ENCODE measurements at regions not wholly inside any gene's neighbourhood (a gene's known extent, or its start where the extent isn't known, plus 50 kb on each side); places are given as distances from the start of the nearest gene placed in this dataset.

DNA sequence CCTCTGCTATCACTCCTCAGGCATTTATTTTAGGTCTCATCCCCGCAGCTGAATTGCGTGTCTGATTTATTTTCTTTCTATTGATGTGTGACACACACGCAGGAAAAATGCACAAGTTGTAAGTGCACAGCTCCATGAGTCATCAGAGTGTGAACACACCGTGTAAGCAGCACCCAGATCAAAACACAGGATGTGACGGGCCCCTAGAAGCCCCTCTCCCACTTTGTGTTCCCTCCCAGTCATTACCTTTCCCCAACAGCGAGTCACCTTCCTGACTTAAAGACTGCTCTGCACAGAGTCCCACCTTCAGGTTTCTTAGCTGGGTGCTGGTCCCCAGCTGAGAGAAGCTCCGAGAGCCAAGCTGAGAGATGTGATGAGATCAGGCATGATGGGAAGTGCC, 436.7 kb downstream of the MID1IP1 start:
- no peak overlapping the region for H3K4me3 ChIP-seq
- in situ Hi-C loops (cut with MboI) (no loop called here), intact Hi-C loops (cut with micrococcal nuclease) (no loop called here)
- no peaks in the 10 kb centered on the region for H3K79me2 ChIP-seq (ENCODE audit: control insufficient read depth, insufficient read depth, low read length)
- POLR2A ChIA-PET, result no interaction called here
- H3K27ac ChIP-seq (ENCODE audit: extremely low read depth, low read depth, low read length), result no peak overlapping the region
- no peak overlapping the region for H3K4me2 ChIP-seq (ENCODE audit: insufficient read depth, low read length)
- no TSS peak for BruUV-seq (replicated peaks)
- H3K36me3 ChIP-seq (ENCODE audit: control insufficient read depth, insufficient read depth, low read length), result no peaks in the 10 kb centered on the region
- WGBS (ENCODE audit: insufficient coverage, low coverage, missing lambda C conversion rate), result 1% methylated on average over 7 of the region's 7 CpGs
- no peak for DNase-seq (ENCODE audit: extremely low read depth in 1 of 4, low spot score in 3 of 4)
- H3K4me1 ChIP-seq (replicated peaks in 1 of 2; ENCODE audit: control insufficient read depth in 2 of 2, insufficient read depth in 2 of 2, low read length in 2 of 2), result no peaks in the 10 kb centered on the region
- FAIRE-seq, result no peak
- no peak for ATAC-seq
- no peaks in the 10 kb centered on the region for H4K20me1 ChIP-seq (replicated peaks; ENCODE audit: control insufficient read depth, insufficient read depth, low read length)
- H2AFZ ChIP-seq (ENCODE audit: low read depth, low read length), result no peak overlapping the region
- no peaks in the 10 kb centered on the region for H3K27me3 ChIP-seq (ENCODE audit: control insufficient read depth in 2 of 2, insufficient read depth in 2 of 2, low read length in 2 of 2)
- H3K9me3 ChIP-seq (replicated peaks; ENCODE audit: control insufficient read depth, insufficient read depth, low read depth, low read length), result no peaks in the 10 kb centered on the region
- H3K9me1 ChIP-seq (ENCODE audit: control insufficient read depth, insufficient read depth, low read length), result no peaks in the 10 kb centered on the region
- no peak overlapping the region for H3K9ac ChIP-seq (ENCODE audit: insufficient read depth in 1 of 2, low read depth in 2 of 2, low read length in 2 of 2)
- CTCF ChIA-PET (ENCODE audit: low intra/inter-chr PET ratio), result no interaction called here
- no peak for TF ChIP-seq EP300 (IDR thresholded peaks at IDR 0.05; ENCODE audit: low read length)
- TF ChIP-seq CEBPB (tag; IDR thresholded peaks at IDR 0.05), result no peak
- no peak for TF ChIP-seq THRAP3 (IDR thresholded peaks at IDR 0.05; ENCODE audit: borderline replicate concordance)
- TF ChIP-seq PML (IDR thresholded peaks at IDR 0.05; ENCODE audit: low read length), result no peak
- TF ChIP-seq TCF3 (CRISPR knock-in tag; IDR thresholded peaks at IDR 0.05), result no peak
- TF ChIP-seq, protein P1, sequence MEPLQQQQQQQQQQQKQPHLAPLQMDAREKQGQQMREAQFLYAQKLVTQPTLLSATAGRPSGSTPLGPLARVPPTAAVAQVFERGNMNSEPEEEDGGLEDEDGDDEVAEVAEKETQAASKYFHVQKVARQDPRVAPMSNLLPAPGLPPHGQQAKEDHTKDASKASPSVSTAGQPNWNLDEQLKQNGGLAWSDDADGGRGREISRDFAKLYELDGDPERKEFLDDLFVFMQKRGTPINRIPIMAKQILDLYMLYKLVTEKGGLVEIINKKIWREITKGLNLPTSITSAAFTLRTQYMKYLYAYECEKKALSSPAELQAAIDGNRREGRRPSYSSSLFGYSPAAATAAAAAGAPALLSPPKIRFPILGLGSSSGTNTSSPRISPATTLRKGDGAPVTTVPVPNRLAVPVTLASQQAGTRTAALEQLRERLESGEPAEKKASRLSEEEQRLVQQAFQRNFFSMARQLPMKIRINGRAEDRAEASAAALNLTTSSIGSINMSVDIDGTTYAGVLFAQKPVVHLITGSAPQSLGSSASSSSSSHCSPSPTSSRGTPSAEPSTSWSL (CRISPR knock-in tag; IDR thresholded peaks at IDR 0.05; ENCODE audit: borderline replicate concordance), result no peak
- TF ChIP-seq GABPA (tag; conservative IDR thresholded peaks at IDR 0.05; ENCODE audit: low read depth), result no peak
- TF ChIP-seq, protein P2, sequence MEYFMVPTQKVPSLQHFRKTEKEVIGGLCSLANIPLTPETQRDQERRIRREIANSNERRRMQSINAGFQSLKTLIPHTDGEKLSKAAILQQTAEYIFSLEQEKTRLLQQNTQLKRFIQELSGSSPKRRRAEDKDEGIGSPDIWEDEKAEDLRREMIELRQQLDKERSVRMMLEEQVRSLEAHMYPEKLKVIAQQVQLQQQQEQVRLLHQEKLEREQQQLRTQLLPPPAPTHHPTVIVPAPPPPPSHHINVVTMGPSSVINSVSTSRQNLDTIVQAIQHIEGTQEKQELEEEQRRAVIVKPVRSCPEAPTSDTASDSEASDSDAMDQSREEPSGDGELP (CRISPR knock-in tag; IDR thresholded peaks at IDR 0.05; ENCODE audit: borderline replicate concordance), result no peak
- TF ChIP-seq STAT5B (CRISPR knock-in tag; IDR thresholded peaks at IDR 0.05), result no peak
- no peak for TF ChIP-seq CCAR2 (IDR thresholded peaks at IDR 0.05; ENCODE audit: low read depth, low read length)
- TF ChIP-seq, protein P3, sequence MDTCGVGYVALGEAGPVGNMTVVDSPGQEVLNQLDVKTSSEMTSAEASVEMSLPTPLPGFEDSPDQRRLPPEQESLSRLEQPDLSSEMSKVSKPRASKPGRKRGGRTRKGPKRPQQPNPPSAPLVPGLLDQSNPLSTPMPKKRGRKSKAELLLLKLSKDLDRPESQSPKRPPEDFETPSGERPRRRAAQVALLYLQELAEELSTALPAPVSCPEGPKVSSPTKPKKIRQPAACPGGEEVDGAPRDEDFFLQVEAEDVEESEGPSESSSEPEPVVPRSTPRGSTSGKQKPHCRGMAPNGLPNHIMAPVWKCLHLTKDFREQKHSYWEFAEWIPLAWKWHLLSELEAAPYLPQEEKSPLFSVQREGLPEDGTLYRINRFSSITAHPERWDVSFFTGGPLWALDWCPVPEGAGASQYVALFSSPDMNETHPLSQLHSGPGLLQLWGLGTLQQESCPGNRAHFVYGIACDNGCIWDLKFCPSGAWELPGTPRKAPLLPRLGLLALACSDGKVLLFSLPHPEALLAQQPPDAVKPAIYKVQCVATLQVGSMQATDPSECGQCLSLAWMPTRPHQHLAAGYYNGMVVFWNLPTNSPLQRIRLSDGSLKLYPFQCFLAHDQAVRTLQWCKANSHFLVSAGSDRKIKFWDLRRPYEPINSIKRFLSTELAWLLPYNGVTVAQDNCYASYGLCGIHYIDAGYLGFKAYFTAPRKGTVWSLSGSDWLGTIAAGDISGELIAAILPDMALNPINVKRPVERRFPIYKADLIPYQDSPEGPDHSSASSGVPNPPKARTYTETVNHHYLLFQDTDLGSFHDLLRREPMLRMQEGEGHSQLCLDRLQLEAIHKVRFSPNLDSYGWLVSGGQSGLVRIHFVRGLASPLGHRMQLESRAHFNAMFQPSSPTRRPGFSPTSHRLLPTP (IDR thresholded peaks at IDR 0.05; ENCODE audit: borderline replicate concordance, extremely low read depth, insufficient read length), result no peak
- TF ChIP-seq RBFOX2 (IDR thresholded peaks at IDR 0.05; ENCODE audit: low read depth, low read length), result no peak
- TF ChIP-seq, protein P4, sequence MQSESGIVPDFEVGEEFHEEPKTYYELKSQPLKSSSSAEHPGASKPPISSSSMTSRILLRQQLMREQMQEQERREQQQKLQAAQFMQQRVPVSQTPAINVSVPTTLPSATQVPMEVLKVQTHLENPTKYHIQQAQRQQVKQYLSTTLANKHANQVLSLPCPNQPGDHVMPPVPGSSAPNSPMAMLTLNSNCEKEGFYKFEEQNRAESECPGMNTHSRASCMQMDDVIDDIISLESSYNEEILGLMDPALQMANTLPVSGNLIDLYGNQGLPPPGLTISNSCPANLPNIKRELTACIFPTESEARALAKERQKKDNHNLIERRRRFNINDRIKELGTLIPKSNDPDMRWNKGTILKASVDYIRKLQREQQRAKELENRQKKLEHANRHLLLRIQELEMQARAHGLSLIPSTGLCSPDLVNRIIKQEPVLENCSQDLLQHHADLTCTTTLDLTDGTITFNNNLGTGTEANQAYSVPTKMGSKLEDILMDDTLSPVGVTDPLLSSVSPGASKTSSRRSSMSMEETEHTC (IDR thresholded peaks at IDR 0.05), result no peak
- TF ChIP-seq, protein P5, sequence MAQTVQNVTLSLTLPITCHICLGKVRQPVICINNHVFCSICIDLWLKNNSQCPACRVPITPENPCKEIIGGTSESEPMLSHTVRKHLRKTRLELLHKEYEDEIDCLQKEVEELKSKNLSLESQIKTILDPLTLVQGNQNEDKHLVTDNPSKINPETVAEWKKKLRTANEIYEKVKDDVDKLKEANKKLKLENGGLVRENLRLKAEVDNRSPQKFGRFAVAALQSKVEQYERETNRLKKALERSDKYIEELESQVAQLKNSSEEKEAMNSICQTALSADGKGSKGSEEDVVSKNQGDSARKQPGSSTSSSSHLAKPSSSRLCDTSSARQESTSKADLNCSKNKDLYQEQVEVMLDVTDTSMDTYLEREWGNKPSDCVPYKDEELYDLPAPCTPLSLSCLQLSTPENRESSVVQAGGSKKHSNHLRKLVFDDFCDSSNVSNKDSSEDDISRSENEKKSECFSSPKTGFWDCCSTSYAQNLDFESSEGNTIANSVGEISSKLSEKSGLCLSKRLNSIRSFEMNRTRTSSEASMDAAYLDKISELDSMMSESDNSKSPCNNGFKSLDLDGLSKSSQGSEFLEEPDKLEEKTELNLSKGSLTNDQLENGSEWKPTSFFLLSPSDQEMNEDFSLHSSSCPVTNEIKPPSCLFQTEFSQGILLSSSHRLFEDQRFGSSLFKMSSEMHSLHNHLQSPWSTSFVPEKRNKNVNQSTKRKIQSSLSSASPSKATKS (CRISPR knock-in tag; IDR thresholded peaks at IDR 0.05), result no peak
- no peak for TF ChIP-seq NCOA2 (IDR thresholded peaks at IDR 0.05; ENCODE audit: partially characterized antibody in 2 of 2)
